ENCODE measurements at regions not wholly inside any gene's neighbourhood (a gene's known extent, or its start where the extent isn't known, plus 50 kb on each side); places are given as distances from the start of the nearest gene placed in this dataset.

DNA sequence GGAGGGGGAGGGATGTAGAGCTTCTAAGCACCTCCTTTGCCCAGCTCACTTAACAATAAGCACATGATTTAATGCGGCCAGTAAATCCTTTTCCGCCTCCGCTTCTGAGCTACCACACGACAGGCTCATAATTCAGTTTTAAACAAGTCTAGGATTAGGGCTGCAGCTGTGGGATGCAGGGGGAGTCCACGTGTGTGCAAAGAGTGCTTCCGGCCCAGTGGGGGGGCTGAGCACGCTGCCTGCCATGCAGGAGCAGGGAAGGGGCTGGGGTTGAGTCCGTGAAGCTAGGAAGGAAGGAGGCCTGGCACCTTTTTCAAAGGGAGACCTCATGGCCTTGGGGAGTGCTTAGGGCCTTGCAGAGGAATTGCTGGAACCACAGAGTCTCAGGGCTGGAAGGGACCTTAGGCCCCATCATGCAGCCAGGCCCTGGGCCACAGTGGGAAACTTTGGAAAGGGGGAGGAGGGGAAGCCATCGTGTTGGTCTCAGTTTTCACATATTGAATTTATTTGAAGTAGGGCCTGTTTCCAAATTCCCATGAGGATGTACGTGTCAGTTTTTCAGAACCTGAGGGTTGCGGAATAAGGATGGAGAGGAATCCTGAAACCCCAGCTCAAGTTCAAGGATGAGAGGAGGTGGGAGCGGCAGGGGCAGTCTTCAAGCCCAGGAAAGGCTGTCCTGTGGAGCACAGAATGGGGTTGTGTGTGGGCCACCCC lies 96.1 kb downstream of the VEGFA start:
- no peak for FAIRE-seq

DNA sequence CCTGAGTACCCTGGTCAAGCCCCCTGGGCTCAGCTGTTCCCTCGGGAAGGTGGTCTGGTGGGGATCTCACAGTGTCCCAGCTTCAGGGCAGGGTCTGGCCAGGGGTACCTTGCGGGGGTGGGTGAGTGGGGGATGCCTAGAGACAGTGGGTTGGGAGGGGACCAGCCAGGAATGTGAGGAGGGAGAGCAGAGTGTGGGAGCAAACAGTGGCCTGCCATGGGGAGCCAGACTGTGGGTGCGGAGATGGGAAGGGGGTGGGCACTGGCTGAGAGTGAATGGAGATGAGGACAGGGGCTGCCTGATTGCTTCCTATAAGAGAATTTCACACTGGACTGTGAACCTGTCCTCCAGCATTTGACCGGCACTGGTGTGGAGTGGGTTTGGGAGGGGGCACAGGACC lies 95.1 kb downstream of the VEGFA start:
- no peak for FAIRE-seq

DNA sequence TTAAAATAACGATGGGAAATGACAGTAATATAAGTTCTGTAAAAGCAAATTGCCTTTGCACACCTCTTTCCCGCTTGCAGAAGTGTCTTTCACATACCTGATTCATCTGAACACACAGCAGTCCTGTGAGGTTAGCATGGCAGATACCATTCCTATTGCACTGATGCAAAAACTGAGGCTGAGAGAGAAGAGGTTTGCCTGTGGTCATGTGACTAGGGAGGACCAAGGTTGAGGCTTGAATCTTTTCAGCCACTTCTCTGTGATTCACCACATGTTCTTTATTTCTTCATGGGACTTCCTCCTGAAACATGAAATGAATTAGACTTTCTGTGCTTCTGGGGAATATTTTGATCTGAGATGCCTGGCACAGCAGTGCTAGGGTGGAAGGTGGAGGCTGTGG lies 92.9 kb downstream of the VEGFA start:
- no peak for FAIRE-seq

DNA sequence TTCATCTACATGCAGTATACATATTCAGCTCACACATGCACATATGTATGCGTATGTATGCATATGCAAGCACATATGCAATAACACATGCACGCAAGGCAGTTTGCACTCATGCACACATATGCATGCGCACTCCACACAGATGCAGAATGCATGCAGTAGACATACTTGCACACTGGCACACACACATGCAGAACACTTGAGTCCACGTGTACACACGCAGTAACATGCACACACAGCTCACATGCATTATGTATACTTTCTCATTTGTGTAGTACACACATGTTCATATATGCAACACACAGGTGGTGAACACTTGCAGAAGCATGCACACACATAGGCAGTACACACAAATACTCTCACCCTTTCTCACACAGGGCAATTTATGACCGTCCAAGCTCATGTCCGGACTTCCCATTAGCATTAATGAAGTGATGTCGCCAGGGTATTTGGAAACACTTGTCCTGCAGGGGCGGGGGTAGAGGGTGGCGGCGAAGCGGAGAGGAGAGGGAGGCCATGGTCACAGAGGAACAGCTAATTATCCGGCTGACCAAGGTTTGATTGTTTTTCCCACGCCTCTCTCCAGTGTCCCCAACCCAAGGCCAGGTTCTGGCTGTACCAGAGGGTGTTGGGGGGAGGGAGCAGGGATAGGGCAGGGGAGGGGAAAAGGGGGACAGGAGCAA lies 91.3 kb downstream of the VEGFA start:
- FAIRE-seq, result no peak

DNA sequence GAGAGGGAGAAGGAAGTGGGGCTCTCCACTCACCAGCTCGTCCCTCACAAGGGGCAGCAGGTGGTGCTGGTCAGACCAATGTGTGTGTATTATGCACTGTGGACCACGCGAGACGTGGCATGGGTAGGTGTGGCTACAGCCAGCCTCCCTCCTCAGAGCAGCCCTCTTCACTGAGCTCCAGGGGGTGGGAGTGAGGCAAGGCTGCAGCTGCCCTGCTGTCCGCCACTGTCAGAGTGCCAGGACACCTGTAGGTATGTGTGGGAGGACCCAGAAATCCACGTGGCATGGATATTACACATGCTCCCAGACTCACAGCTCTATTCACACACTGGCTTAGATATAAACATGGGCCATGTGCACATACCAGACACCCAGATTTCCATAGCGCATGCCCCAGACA lies 90.3 kb downstream of the VEGFA start:
- no peak for FAIRE-seq

DNA sequence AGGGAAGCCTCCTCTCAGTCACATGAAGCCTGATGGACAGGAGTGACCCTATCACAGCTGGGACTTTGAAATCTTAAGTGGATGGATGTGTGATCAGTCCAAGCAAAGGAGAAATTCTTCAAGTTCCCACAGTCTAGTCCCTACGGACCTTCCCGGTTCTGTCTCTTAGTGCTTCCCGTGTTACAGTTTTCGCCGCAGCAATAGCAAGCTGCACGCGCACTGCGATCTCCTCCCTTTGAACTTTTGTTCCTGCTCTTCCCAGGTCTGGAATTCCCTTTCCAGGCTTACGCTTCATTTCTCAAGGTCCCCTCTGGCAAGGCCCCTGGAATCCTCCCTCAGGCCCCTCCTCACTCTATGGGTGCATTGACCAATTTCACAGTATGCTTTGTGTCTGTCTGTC lies 89.2 kb downstream of the VEGFA start:
- no peak for FAIRE-seq

DNA sequence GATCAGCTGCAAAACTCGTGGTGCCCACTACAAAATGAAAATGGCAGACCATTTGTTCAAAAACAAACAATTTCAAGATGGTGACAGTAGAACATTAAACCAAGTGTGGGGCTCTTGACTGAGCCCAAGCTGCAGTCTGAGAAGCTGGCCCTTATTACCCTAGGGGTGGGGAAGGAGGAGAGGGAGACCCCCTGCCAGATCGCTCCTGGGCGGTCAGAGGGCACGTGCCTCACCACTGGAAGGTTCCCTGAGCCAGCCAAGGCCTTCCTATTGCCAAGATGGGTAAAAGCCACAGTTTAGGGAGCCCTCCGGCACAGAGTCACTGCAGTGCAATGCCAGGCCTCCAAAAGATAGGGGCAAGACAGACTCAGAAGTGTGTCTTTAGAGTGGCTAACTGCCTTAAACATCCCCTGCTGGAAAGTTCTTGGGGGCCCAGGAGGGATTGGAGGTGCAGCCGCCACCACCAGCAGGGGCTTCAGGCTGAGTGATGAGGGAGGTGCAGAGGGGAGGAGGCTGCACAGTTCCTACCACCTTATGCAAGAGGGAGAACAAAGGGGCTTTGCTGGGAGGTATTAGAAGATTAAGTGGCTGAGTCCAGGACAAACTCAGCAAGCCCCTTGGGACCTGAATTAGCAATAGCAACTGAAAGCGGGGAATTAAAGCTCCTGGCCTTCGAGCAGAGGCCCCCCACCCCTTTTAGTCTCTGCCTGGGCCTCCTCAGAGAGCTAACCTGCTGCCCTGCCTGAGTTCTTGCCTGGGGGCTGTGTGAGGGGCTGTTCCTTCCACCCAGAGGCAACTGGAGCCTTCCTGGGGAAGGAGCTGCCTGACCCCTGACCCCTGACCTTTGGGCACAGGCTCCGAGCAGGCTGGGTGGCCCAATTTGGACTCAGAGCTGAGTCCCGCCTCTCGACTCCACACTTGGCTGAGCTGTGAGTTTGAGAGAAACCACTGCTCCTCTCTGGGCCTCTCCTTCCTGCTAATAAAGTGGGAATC lies 88.4 kb downstream of the VEGFA start:
- FAIRE-seq, result no peak

DNA sequence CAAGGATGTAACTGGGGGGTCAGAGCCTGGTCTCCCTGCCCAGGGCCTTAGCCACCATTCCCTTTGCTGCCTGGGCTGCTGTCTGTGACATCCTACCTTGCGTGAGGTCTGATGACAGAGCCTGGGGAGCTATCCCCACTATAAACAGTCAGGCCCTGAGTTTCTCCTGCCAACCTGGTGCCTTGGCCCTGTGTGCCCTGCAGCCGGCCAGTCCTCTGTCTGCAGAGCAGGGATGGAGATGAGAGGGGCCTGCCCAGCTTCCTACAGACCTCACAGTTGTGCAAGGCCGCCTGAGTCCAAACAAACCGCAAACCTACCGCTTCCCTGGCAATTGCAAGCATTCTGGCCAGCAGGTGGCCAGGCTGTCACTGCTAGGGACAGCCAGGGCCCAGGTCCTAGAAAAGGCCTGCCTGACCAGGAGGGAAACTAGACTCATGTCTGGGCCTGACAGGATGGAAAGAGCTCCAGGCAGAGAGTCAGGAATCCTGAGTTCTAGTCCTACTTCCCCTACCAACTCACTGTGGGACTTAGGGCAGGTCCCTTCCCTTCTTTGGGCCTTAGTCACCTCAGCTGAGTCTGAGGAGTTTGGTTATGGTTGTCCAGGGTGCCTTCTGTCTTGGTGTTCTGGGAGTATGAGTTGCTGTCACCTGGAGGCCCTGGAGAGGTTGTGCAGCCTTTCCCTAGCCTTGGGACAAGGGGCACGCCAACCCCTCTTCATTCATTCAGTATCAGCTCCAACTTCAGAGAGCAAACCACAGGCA lies 86.2 kb downstream of the VEGFA start:
- no peak for FAIRE-seq

DNA sequence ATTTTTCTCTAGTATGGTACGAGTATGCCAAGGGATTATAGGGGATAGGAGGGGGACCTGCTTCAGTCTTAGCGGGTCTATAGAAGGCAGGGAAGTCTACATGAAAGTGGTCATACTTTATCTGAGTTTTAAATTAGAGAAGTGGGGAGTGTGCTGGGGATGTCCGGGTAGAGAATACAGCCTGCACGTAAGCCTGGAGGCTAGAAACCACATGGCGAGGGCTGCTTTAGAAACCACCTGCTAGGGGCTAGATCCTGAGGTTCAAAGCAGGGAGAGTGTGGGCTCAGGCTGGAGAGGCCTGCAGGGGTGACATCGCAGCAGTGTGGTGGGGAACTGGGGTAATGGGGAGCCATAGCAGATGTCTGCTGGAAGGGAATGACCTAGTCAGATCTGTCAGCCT lies 85.2 kb downstream of the VEGFA start:
- FAIRE-seq, result no peak

DNA sequence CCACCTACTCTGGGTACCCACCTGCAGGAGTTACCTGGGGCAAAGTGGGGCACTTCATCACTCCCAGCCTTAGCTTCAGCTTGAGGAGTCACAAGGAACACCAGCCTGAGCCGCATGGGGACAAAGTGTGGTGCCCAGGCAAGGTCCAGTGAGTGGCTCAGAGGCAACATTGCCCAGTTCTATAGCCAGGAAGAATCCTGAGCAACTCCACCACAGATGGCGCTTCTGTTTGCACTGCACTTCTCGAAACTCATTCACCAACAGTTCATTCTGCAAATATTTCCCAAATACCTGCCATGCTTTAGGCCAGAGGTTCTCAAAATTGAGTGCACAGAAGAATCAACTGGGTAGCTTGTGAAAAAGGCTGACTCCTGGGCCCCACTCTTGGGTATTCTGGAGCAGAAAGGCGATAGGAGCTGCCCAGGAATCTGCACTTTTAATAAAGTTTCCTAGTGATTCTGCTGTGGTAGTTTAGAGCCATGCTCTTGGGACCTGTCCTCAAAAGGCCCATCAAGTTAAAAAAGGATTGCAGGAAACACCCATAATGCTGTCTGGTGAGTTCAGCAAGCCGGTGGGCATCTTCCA lies 83.1 kb downstream of the VEGFA start:
- FAIRE-seq, result no peak

DNA sequence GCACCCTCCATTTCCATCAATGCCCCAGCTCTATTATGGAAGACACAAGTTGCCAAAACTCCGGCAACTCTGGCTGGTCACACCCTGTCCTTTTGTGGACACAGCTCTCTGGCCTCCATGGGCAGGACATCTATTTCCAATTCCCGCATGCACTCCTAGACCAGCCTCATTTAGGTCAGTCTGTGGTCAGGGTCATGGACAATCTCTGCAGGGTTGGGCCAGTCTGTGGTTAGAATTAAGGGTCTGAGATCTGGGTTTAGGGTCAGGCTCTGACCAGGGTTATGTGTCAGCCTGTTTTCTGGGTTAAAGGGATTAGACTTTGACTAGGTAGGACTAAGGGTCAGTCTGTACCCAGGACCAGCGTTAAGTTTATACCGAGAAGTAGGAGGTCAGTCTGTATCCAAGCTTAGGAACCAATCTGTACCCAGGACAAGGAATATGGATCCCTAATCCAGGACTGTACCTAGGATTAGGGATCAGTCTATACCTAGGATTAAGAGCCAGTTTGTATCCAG lies 82.4 kb downstream of the VEGFA start:
- no peak for FAIRE-seq

DNA sequence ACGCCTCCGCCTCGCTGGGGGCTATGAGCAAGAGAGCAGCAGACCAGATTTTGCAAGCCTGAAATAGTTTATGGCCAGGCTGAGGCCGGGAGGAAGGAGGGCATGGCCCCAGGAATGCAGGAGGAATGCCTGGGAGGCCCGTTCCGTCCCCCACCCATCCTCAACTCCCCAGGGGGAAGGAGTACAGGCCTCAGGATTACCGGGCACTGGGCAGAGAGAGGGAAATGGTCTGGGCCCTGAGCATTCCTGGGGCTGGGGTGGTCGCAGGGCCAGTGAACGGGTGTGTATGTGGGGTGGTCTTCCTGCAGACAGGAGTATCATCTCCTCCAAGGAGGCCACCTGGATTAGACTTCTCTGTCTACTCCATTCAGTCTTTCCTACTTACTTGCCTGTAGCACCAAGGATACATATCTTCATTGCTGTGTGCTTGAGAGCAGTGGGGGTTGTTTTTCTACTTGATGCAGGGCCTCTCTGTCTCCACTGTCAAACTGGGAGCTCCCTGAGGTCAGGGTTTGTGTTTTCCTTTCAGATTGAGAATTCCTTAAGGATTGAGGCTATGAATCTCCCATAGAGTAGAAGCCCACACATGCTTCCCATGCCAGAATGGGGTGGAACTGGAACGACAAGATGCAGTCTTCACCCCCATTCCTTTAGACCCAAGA lies 81.3 kb downstream of the VEGFA start:
- no peak for FAIRE-seq

DNA sequence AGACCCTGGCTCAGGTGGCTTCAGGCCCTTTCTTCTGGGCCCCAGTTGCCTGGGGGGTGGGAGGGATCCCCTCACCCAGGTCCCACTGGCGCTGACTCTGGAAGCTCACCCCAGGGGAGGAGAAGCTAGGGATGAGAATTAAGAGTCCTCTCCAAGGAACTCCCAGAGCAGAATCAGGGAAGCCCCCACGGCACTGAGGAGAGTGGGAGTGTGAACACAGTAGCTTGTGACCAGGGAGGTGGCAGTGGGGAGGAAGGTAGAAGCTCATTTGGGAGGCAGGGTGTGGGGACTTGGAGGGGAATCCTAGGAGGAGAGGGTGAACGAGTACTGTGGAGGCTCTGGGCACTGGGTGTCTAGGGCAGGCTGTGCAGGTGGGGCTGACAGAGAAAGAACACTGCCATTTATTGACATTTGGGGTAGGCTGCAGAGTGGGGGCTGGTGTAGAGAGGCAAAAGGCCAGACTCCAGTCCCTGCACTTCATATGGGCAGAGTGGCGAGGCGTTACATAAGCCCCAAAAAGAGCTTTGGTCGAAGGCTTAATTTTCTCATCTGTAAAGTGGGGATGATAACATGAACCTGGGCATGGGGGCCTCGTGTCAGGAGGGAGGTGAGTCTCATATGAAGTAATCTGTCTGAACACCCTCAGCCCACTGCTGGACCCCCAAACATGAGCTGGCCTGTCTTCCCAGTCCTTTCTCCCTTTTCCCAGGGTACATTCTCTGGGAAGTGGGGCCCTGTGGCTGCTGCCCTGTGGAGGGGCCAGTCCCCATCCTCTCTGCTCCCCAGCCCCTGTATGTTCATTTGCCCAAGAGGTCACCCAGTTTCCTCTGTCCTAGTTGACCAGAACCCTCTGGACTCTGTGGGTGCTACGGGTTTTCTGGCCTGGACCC lies 80.5 kb downstream of the VEGFA start:
- no peak for FAIRE-seq

DNA sequence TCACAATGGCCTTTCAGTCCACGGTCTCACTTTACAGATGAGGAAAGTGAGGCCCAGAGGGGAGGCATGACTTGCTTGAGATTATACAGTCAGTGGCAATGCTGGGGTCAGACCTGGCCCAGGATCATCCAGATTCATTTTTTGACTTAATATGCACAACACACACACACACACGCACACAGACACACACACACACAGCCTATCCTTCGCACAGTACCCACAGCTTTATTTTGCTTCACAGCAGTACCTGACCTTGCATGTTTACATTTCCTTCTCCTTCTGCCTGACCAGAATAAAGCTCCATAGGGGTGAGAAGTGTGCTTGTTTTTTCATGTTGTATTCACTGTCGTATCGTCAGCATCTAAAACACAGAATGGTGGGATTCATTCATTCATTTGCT lies 79.8 kb downstream of the VEGFA start:
- no peak for FAIRE-seq

DNA sequence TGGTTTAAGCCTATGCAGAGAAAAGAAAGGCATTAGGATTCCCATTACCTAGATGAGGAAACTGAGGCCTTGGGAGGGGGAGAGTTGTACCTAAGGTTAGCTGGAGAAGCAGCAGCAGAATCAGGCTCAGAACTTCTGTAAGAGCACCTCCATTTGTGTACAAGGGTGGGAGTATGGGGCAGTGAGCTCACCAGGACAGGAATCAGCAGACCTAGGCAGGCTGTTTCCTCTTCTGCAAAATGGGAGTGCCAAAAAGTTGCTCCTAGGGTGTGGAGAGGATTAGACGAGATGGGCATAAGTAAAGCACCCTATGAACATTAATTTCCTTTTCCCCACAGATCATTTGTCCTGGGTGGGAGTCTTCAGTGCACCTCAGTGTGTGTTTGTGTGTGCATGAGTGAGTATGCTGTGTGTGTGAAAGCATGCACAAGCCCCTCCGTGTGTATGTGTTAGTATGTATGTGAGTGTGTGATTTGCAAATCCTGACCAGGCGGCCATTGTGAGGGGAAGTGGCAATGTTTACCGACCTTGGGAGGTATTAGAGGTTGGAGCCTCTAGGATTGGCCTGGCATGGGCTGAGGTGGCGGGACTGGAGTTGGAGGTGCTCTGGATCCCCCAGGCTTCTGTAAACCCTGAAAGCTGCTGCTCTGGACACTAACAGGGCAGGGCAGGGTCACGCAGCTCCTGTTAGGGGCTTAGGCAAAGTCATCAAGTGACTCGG lies 78.8 kb downstream of the VEGFA start:
- no peak for FAIRE-seq

DNA sequence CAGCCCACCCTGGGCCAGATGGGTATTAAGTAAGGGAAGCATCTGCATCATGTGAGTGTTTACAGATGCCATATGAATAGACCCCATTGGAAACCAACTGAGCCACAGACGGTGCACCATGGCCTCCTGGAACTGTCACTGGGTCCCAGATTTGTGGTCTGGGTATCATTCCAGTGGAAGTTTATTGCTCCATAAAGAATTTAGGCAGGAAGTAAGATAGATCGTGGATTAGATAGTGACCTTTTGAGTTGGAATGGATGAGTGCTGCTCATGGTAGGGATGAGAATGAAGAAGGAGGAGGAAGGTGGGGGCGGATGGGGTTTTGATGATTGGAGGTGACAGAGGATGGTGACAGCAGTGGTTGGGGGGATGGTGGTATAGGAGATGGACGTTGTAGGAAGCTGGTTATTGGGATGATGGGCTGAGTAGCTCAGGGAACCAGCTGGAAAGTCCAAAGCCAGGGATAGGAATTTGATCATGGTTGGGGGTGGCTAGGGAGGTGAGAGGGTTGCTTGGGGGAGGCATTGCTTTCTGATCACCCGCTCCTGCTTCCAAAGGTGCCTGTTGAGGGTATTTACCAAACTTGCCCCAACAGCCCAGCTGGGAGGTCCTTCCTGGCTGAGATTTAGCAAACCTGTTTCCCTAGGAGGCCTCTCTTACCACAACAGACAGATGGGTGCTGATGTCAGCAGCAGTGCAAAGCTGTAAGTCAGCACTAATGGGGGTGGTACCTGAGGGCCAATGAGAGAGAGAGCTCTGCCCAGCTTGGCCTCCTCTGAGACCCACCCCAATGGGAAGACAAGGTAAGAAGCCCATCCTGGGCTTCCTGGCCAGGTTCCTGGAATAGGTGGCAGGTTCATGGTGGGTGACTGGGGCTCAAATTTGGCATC lies 78.0 kb downstream of the VEGFA start:
- FAIRE-seq, result no peak

DNA sequence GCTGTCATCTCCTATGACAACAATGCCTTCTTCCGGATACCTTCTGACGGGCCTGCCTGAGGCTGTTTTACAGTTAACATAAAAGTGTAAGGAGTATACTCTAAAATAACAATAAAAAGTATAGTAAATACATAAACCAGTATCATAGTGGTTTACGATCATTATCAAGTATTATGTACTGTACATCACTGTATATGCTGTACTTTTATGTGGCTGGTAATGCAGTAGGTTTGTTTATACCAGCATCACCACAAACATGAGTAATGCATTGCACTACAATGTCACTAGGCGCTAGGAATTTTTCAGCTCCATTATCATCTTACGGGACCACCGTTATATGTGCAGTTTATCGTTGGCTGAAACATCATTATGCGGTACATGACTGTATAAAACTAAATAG lies 76.5 kb downstream of the VEGFA start:
- no peak for FAIRE-seq

DNA sequence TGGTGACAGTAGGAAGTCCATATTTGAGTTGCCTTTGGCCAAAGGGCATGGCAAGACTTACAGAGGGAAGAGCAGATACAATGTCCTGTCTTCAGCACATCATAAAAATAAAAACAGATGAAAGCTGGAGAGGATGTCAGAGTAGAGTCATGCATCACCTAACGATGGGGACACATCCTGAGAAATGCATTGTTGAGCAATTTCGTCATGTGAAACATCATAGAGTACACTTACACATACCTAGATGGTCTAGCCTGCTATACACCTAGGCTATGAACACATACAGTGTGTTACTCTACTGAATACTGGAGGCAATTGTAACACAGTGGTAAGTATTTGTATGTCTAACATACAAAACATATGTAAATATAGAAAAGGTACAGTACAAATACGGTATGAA lies 75.6 kb downstream of the VEGFA start:
- FAIRE-seq, result no peak
